ENCODE measurements at regions not wholly inside any gene's neighbourhood (a gene's known extent, or its start where the extent isn't known, plus 50 kb on each side); places are given as distances from the start of the nearest gene placed in this dataset.
A peak's percentile ranks its signal among the peaks of the same experiment; 100 is the strongest.
"Not testable (repeated sequence)": the region's sequence is repeated elsewhere in the genome, so short reads cannot be mapped to it uniquely, and the experiment has no call there.

DNA sequence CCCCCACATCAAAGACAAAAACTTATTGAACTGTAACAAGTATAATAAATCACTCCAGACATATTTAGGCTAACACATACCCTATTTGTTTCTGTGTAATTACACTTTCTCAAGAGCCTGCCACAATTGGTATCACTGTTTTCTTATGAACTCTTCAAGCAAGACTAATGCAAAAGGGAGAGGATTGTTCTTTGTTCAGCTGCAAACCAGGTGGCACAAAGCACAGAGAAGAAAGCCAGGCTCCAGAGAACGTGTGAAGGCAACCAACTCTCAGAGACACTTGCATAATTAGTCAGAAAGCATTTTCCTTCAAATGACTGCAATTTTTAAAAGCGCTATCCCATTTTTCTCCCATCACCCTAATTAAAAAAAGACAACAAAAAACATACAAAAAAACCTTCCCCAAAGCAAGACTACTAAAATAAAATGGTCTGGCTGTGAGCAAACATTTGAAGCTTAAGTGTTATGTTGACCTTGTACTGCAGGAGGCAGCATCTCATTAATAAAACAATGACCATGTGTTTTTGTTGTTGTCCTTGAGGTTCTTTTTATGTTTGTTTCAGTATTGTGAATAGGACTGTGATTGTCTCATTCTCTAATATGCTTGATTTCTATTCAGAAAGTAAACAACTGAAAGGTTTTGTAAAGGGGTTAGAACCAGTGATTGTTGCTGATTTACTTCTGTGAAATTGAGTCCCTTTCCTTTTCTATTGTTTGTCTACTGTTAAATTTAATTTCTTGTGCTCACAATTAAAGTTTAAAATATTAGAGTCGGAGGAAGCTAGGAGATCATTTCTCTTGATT, 452.7 kb upstream of the PDE3A start:
- DNase-seq, result no peak
- no peaks in the 10 kb centered on the region for H3K4me1 ChIP-seq
- no peak overlapping the region for H3K4me3 ChIP-seq
- TF ChIP-seq, protein P1, sequence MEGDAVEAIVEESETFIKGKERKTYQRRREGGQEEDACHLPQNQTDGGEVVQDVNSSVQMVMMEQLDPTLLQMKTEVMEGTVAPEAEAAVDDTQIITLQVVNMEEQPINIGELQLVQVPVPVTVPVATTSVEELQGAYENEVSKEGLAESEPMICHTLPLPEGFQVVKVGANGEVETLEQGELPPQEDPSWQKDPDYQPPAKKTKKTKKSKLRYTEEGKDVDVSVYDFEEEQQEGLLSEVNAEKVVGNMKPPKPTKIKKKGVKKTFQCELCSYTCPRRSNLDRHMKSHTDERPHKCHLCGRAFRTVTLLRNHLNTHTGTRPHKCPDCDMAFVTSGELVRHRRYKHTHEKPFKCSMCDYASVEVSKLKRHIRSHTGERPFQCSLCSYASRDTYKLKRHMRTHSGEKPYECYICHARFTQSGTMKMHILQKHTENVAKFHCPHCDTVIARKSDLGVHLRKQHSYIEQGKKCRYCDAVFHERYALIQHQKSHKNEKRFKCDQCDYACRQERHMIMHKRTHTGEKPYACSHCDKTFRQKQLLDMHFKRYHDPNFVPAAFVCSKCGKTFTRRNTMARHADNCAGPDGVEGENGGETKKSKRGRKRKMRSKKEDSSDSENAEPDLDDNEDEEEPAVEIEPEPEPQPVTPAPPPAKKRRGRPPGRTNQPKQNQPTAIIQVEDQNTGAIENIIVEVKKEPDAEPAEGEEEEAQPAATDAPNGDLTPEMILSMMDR (IDR thresholded peaks at IDR 0.05), result peak in 5 of 6 experiments; percentile 25 to 87 (median 77)
- no peak for TF ChIP-seq POLR2A (IDR thresholded peaks at IDR 0.05)
- H3K27me3 ChIP-seq, result no peaks in the 10 kb centered on the region
- no peaks in the 10 kb centered on the region for H3K9me3 ChIP-seq
- no peak overlapping the region for H3K27ac ChIP-seq
- H3K36me3 ChIP-seq, result no peaks in the 10 kb centered on the region

DNA sequence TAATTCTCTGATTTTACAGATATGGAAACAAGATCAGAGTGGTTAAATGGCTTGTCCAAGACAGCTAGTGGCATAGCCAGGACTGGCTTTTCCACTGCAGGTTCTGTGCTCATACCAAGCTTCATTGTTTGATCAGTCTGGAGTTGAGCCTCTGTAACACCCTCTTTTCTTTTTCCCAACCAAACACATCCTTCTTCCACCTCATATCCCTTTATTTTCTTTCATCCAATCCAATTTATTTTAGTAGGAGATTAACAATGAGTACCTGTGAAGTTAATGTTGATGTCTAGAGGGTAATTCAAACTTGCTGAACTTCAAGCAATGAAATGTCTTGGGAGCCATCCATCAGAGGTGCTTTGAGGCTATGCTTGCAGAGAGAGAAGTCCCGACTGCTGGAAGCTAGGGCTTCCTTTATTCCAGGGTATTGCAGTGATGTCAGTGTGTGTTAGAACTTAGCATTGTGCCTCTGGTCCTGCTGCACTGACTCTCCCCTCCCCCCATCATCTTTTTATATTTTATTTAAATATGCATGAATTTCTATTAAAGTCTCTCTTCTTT, 452.1 kb upstream of the PDE3A start:
- Histone ChIP-seq H3K4me1 (no peaks in the 10 kb centered on the region), H3K9me3 (no peaks in the 10 kb centered on the region), H3K36me3 (no peaks in the 10 kb centered on the region), H3K27ac (no peak overlapping the region), H3K4me3 (no peak overlapping the region), H3K27me3 (no peaks in the 10 kb centered on the region)
- no peak for TF ChIP-seq POLR2A (IDR thresholded peaks at IDR 0.05)
- TF ChIP-seq, protein P1 (IDR thresholded peaks at IDR 0.05), result no peak
- DNase-seq, result no peak

DNA sequence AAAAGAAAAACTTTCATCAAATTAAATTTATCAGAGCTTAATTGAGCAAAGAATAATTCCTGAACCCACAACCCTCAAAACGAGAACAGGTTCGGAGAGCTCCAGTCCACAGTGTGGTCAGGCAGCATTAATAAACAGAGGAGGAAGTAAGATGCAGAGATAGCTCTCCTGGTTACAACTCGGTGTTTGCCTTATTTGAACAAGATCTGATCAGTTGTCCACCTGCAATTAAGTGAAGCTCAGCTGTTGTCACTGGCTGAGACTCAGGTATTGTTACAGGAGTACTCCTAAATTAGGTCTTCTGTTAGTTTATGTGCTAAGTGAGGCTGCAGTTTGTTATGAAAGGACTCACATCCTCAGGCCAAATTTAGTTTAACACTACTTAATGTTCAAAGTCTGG, 451.4 kb upstream of the PDE3A start:
- DNase-seq, result no peak
- Histone ChIP-seq H3K4me3 (no peak overlapping the region), H3K9me3 (no peaks in the 10 kb centered on the region), H3K4me1 (no peaks in the 10 kb centered on the region), H3K36me3 (no peaks in the 10 kb centered on the region), H3K27ac (no peak overlapping the region), H3K27me3 (no peaks in the 10 kb centered on the region)
- TF ChIP-seq, protein P1 (IDR thresholded peaks at IDR 0.05), result no peak
- TF ChIP-seq POLR2A (IDR thresholded peaks at IDR 0.05), result no peak

DNA sequence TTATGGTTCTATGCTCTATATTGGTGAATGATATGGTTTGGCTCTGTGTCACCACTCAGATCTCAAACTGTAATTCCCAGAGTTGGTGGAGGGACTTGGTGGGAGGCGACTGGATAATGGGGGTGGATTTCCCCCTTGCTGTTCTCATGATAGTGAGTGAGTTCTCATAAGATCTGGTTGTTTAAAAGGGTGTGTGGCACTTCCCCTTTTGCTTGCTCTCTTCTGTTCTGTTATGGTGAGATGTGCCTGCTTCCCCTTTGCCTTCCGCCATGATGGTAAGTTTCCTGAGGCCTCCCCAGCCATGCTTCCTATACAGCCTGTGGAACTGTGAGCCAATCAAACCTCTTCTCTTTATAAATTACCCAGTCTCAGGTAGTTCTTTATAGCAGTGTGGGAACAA, 446.6 kb upstream of the PDE3A start:
- not testable (repeated sequence) for H3K36me3 ChIP-seq, DNase-seq, H3K27ac ChIP-seq, H3K4me1 ChIP-seq, H3K9me3 ChIP-seq, H3K4me3 ChIP-seq, H3K27me3 ChIP-seq

DNA sequence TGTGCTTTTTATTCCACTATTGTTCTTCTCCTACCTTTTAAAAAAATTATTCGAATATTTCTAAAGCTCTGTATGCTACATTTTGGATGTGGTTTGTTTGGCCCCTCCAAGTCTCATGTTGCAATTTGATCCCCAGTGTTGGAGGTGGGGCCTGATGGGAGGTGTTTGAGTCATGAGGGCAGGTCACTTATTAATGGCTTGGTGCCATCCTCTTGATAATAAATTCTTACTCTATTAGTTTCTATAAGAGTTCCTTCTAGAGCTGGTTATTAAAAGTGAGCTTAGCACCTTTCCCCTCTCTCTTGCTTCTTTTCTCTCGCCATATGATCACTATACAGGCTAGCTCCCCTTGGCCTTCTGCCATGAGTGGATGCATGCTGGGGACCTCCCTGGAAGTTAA, 445.6 kb upstream of the PDE3A start:
- H3K27me3 ChIP-seq, result no peaks in the 10 kb centered on the region
- H3K9me3 ChIP-seq, result no peaks in the 10 kb centered on the region
- DNase-seq, result peak in 1 of 3 donors; percentile 57
- TF ChIP-seq, protein P1 (IDR thresholded peaks at IDR 0.05), result no peak
- no peak for TF ChIP-seq POLR2A (IDR thresholded peaks at IDR 0.05)
- H3K4me1 ChIP-seq, result no peaks in the 10 kb centered on the region
- no peak overlapping the region for H3K4me3 ChIP-seq
- no peak overlapping the region for H3K27ac ChIP-seq
- no peaks in the 10 kb centered on the region for H3K36me3 ChIP-seq

DNA sequence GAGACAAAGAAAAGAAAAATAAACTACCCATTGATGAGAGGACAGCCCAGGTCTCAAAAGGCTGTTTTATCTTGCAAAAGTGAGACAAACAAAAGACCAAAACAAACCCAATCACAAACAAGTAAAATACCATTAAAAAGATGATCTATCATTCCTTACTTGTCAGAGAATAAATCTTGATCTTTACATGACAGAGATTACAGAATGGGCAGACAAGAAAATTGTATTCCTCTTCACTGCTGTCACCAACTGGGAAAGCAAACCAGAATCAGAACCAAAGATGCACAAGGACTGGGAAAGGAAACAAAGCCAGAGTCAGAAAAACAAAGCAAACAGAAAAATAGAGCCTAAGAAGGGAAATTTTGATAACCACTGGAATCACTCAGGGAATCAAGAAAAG, 444.0 kb upstream of the PDE3A start:
- no peak for TF ChIP-seq POLR2A (IDR thresholded peaks at IDR 0.05)
- TF ChIP-seq, protein P1 (IDR thresholded peaks at IDR 0.05), result no peak
- H3K9me3 ChIP-seq, result no peaks in the 10 kb centered on the region
- DNase-seq, result no peak
- H3K4me1 ChIP-seq, result no peaks in the 10 kb centered on the region
- no peaks in the 10 kb centered on the region for H3K27me3 ChIP-seq
- H3K36me3 ChIP-seq, result no peaks in the 10 kb centered on the region
- H3K4me3 ChIP-seq, result no peak overlapping the region
- H3K27ac ChIP-seq, result no peak overlapping the region

Measured in Peyer's patch (tissue), 4 donors.